NCI-H2081 treated with DMSO at 0.1 percent for 48 hours (cell line): ENCODE measurements at regions not wholly inside any gene's neighbourhood (a gene's known extent, or its start where the extent isn't known, plus 50 kb on each side); places are given as distances from the start of the nearest gene placed in this dataset.

Source experiments
- DNase-seq: peaks from one replicate; lab custom pipeline; 2025; lab: John Stamatoyannopoulos, UW

- no peak for DNase-seq
These were observed 100.3 kb upstream of the ELAVL2 start for GRCh38 chr9:23926368-23926767.

GRCh38 chr9:23914431-23915003 is 88.5 kb upstream of the ELAVL2 start:
- DNase-seq = no peak

GRCh38 chr9:23907343-23907742 is 81.3 kb upstream of the ELAVL2 start:
- DNase-seq = no peak

GRCh38 chr9:23887781-23888180 is 61.7 kb upstream of the ELAVL2 start:
- no peak for DNase-seq
